GM18870 (cell line): ENCODE measurements at regions not wholly inside any gene's neighbourhood (a gene's known extent, or its start where the extent isn't known, plus 50 kb on each side); places are given as distances from the start of the nearest gene placed in this dataset.
"Not testable (repeated sequence)": the region's sequence is repeated elsewhere in the genome, so short reads cannot be mapped to it uniquely, and the experiment has no call there.

Experiments used
- ATAC-seq: cut with Tn5 transposase; IDR thresholded peaks from one replicate; pipeline ENCODE4 v1.9.1; 2021; ENCODE audit warnings: moderate library complexity; ENCODE audit not compliant: unreplicated experiment

GRCh38 chr2:83015900-83016299 is 1443.2 kb downstream of the SUCLG1 start:
- no peak for ATAC-seq

- ATAC-seq, result no peak
These were observed 1443.9 kb downstream of the SUCLG1 start for GRCh38 chr2:83015035-83015715.

DNA sequence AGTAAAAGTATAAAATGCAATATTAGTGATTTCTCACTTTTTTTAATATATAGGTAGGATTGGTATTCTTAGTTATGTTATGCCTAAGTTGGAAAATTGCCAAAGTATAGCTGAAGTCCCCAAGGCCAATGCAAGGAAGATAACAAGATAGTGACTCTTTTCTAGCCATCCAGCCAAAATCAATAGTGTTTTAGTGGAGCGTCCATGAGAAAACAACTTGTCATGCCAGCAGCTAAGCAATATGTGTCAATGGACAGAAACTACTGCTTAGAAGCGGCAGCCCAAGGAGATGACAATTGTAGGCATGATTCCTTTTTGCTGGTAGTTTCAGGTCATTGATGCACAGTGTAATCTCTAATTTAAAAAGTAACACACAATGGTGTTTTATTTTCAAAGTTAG is 1444.6 kb downstream of the SUCLG1 start:
- ATAC-seq, result no peak

GRCh38 chr2:83006961-83007360 is 1452.1 kb downstream of the SUCLG1 start:
- ATAC-seq, result no peak

DNA sequence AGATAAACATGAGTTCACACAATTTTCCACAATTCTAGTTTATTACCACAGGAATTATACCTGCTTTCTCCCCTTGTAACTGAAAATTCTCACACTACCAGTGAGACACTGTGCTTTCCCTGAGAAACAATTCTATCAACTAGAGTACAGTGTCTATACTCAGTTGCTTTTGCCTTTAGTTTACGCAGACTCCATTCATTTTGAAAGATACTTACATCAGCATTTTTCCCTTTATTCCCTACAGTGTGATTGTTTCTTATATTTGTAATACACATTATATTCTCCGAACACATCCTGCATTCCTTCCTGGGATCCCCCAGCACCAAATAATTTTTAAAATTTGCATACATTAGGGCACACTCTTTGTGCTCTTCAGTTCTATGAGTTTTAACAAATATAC is 1455.5 kb downstream of the SUCLG1 start:
- no peak for ATAC-seq

GRCh38 chr2:83002706-83003105 is 1456.4 kb downstream of the SUCLG1 start:
- no peak for ATAC-seq

DNA sequence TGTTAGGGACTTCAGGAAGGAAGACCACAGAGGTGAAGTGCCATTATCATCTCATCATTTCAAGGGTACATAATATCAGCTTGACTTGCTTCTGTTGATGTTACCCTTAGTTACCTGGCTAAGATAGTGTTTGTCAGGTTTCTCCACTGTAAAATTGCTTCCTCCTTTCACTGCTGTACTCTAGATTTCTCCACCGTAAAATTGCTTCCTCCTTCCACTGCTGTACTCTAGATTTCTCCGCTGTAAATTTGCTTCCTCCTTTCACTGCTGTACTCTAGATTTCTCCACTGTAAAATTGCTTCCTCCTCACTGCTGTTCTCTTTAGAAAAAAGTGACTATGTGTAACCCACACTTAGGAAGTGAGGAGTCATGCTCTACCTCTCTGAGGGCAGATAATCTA is 1460.3 kb downstream of the SUCLG1 start:
- ATAC-seq, result no peak

GRCh38 chr2:82996217-82996616 is 1462.9 kb downstream of the SUCLG1 start:
- ATAC-seq, result no peak

- no peak for ATAC-seq
These were observed 1464.9 kb downstream of the SUCLG1 start for GRCh38 chr2:82994151-82994550.

DNA sequence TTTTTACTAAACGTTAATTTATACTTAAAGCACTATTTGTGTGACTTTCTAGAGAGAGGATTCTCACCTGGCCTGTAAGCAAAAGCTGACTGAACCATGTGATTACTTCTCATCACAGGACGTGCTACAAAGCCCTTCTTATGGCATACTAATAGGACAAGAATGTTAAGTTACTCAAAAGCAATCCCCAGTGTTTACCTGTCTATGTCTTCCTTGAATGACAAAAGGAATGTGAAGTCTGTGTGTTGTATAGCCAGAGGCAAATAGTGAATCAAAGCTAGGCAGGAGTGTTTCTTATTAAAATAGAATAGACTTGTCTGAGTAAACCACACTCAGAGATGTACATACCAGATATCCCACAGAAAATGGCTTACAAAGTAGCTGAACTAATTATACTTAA is 1465.5 kb downstream of the SUCLG1 start:
- ATAC-seq, result no peak

- ATAC-seq, result no peak
These were observed 1466.1 kb downstream of the SUCLG1 start for GRCh38 chr2:82992968-82993367.

DNA sequence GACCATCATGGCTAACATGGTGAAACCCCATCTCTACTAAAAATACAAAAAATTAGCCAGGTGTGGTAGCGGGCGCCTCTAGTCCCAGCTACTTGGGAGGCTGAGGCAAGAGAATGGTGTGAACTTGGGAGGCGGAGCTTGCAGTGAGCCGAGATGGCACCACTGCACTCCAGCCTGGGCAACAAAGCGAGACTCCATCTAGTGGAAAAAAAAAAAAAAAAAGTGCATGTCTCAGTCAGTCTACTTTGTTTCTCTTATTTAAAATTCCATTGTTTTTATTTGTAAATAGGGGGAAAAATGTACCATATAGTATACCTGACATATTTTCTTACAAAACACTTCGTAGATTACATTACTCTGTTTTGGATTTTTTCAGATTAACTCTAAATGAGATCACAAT is 1471.4 kb downstream of the SUCLG1 start:
- ATAC-seq, result not testable (repeated sequence)

DNA sequence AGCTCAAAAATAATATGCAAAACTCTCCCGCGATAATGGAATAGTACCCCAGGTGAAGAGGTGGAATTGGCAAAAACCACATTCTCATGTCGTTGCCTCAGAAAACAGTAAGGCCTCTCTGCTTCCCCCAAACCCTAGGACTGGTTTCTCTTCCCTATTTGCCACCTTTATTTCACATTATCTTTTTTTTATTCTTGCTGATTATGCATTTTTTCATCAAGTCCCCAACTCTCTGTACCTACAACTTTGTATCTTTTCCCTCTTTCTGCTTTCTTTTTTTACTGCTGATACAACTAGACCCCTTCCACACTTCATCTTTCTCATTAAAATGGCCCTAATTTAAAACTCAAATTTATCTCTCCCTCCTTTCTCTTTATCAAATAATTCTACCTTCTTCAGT is 1472.2 kb downstream of the SUCLG1 start:
- no peak for ATAC-seq

DNA sequence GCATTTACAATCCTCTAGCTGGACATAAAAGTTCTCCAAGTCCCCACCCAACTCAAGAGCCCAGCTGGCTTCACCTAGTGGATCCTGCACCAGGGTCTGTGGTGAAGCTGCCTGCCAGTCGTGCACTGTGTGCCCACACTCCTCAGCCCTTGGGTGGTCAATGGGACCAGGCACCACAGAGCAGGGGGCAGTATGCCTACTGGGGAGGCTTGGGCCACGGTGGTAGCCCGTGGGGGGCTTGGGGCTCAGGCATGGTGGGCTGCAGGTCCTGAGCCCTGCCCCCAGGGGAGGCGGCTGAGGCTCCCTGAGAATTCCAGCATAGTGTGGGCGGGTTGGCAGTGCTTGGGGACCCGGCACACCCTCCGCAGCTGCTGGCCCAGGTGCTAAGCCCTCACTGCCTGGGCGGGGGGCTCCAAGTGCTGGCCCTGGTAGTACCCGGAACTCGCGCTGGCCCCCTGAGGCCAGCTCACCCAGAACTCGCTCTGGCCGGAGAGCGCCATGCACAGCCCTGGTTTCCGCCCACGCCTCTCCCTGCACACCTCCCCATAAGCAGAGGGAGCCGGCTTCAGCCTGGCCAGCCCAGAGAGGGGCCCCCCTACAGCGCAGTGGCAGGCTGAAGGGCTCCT is 1473.4 kb downstream of the SUCLG1 start:
- ATAC-seq, result no peak

DNA sequence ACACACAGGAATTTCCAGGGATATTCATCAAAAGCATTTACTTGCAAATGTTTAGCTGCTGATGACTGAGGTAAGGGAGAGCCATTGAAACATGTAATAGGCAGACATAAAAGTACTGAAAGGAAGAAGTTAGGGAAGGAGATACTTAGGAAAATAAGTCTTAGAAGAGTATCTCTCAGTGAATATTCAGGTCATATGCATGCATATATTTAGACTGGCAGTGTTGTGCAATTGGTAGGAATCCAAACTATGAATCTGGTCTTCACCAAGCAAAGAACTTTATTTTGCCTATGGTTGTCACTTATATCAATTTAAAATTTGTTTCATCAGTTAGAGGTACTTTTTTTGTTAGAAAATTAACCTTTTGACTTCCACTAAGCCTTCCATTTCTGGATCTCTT is 1490.7 kb downstream of the SUCLG1 start:
- no peak for ATAC-seq

- no peak for ATAC-seq
These were observed 1494.7 kb downstream of the SUCLG1 start for GRCh38 chr2:82964341-82964740.

GRCh38 chr2:82959727-82960126 is 1499.4 kb downstream of the SUCLG1 start:
- ATAC-seq, result no peak

DNA sequence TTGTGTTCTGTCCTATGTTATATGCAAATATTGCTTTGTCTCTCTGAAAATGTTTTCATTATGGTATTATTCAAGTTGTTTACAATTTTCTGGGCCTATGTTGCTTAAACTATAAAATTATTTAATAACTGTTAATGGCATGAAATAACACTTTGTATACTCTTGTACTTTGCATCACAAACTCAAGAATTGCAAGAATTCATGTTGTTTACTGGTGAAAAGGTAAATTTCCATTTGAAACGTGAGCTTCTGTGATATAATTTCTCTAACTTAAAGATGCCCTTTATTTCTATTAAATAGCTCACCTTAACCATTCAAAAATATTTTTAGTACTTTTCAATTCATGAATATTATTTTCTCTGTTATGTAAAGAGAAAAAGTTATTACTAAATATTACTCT is 1504.2 kb downstream of the SUCLG1 start:
- ATAC-seq, result no peak

- no peak for ATAC-seq
These were observed 1519.9 kb downstream of the SUCLG1 start for GRCh38 chr2:82939211-82939610.

DNA sequence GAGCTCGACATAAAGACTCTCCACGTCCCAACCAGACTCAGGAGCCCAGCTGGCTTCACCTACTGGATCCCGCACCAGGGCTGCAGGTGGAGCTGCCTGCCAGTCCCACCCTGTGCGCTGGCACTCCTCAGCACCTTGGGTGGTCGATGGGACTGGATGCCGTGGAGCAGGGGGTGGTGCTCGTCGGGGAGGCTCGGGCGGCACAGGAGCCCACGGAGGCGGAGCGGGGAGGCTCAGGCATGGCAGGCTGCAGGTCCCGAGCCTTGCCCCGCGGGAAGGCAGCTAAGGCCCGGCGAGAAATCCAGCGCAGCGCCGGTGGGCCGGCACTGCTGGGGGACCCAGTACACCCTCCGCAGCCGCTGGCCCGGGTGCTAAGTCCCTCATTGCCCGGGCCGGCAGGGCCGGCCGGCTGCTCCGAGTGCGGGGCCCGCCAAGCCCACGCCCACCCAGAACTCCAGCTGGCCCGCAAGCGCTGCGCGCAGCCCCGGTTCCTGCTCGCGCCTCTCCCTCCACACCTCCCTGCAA is 1520.7 kb downstream of the SUCLG1 start:
- ATAC-seq, result not testable (repeated sequence)

DNA sequence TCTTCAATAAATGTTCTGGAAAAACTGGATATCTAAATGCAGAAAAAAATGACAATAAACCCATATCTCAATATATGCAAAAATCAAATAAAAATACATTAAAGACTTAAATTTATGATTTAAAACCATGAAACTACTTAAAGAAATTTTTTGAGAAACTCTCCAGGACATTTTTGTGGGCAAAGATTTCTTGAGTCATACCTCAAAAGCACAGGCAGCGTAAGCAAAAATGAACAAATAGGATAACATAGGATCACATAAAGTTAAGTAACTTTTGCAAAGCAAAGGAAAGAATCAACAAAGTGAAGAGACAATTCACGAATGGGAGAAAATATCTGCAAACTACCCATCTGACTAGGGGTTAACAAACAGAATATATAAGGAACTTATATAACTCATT is 1545.5 kb downstream of the SUCLG1 start:
- ATAC-seq, result no peak

GRCh38 chr2:82896117-82896516 is 1563.0 kb downstream of the SUCLG1 start:
- no peak for ATAC-seq

- ATAC-seq, result no peak
These were observed 1565.9 kb downstream of the SUCLG1 start for GRCh38 chr2:82893190-82893589.
